Stimulated activated CD8-positive, alpha-beta memory T cell treated with anti-CD3 and anti-CD28 coated beads, Interleukin-15, amount 100 ng/mL, for 1 hour (primary cell): ENCODE measurements at regions not wholly inside any gene's neighbourhood (a gene's known extent, or its start where the extent isn't known, plus 50 kb on each side); places are given as distances from the start of the nearest gene placed in this dataset.

Experiments
- DNase-seq: peaks from one replicate; pipeline ENCODE4 v3.0.0-alpha.2; 2020; ENCODE audit warnings: low read depth

GRCh38 chr5:34587355-34588241, 68.5 kb upstream of the RAI14 start:
- no peak for DNase-seq

- no peak for DNase-seq
These were observed 66.3 kb upstream of the RAI14 start for GRCh38 chr5:34589832-34590231.

- no peak for DNase-seq
These were observed 64.4 kb upstream of the RAI14 start for GRCh38 chr5:34591723-34592122.

- no peak for DNase-seq
These were observed 58.8 kb upstream of the RAI14 start for GRCh38 chr5:34597034-34598027.

GRCh38 chr5:34598177-34598794, 57.8 kb upstream of the RAI14 start:
- DNase-seq, result no peak

- DNase-seq, result no peak
These were observed 56.5 kb upstream of the RAI14 start for GRCh38 chr5:34599471-34600117.

- no peak for DNase-seq
These were observed 56.0 kb upstream of the RAI14 start for GRCh38 chr5:34600118-34600493.

- no peak for DNase-seq
These were observed 52.8 kb upstream of the RAI14 start for GRCh38 chr5:34603378-34603777.

GRCh38 chr5:34604119-34604675, 51.9 kb upstream of the RAI14 start:
- DNase-seq, result no peak

- DNase-seq, result no peak
These were observed 50.0 kb upstream of the RAI14 start for GRCh38 chr5:34606101-34606500.
